A549 (cell line): ENCODE measurements at regions not wholly inside any gene's neighbourhood (a gene's known extent, or its start where the extent isn't known, plus 50 kb on each side); places are given as distances from the start of the nearest gene placed in this dataset.

Source experiments
- ATAC-seq, 2 experiments: fragments of 200-7000 bp in 1 of 2; fragments of >200 bp in 1 of 2; cut with Nextera tagmentation in 1 of 2; cut with Tn5 transposase in 1 of 2; 3 replicates each; pipeline versions ENCODE4 v1.8.0 to v1.9.1; 2018 to 2020; ENCODE audit warnings: mild to moderate bottlenecking in 1 of 2, moderate library complexity in 1 of 2
- CTCF ChIA-PET: fragments of 300-600 bp; sonication (Branson Sonifier 250); formaldehyde crosslinking; extraction: SDS; loops from one replicate; lab custom pipeline; 2021; ENCODE audit warnings: antibody characterized with exemption, inconsistent platforms; lab: Yijun Ruan, JAX
- POLR2A ChIA-PET: fragments of 350-600 bp; formaldehyde crosslinking; extraction: SDS; loops from one replicate; lab custom pipeline; 2021; ENCODE audit warnings: antibody characterized with exemption, inconsistent platforms; lab: Yijun Ruan, JAX
- DNase-seq, 2 experiments: peaks; one replicate each; pipeline versions ENCODE4 v3.0.0 to v3.0.0-alpha.2; 2011 to 2016; ENCODE audit warnings: low read depth in 1 of 2, low spot score in 1 of 2
- FAIRE-seq: peaks from 2 replicates; lab custom pipeline; 2011; peaks lifted over from hg19 to GRCh38; lab: Jason Lieb, UNC
- H3K27ac ChIP-seq, 2 experiments: fragments of >200 bp; sonication (Bioruptor Twin); formaldehyde crosslinking; 3 replicates each; pipeline ENCODE4 v1.5.1; 2016 to 2017
- H3K4me1 ChIP-seq: fragments of >200 bp; sonication (Bioruptor Twin); formaldehyde crosslinking; 3 replicates; pipeline ENCODE4 v1.6.1; 2016
- H3K4me2 ChIP-seq: fragments of >200 bp; sonication (Bioruptor Twin); formaldehyde crosslinking; 3 replicates; pipeline ENCODE4 v1.6.1; 2016
- H3K4me3 ChIP-seq: fragments of >200 bp; sonication (Bioruptor Twin); formaldehyde crosslinking; 3 replicates; pipeline ENCODE4 v1.5.1; 2016
- H3K9me3 ChIP-seq: fragments of >200 bp; sonication (Bioruptor Twin); formaldehyde crosslinking; 3 replicates; pipeline ENCODE4 v1.6.1; 2016
- BCL3 ChIP-seq: fragments of >200 bp; sonication (Bioruptor Twin); formaldehyde crosslinking; IDR thresholded peaks from 3 replicates; pipeline ENCODE4 v1.6.1; 2016
- BHLHE40 ChIP-seq: IDR thresholded peaks from 2 replicates; pipeline ENCODE4 v1.6.1; 2012; ENCODE audit warnings: low read depth, low read length, inconsistent platforms
- CEBPB ChIP-seq, 2 experiments: fragments of >200 bp in 1 of 2; sonication (Bioruptor Twin) in 1 of 2; formaldehyde crosslinking in 1 of 2; IDR thresholded peaks; 2 replicates each; pipeline ENCODE4 v1.6.1; 2012 to 2016
- CHD4 ChIP-seq: fragments of 200-600 bp; sonication (generic); IDR thresholded peaks from 2 replicates; pipeline ENCODE4 v1.6.1; 2016; ENCODE audit warnings: antibody characterized with exemption, mild to moderate bottlenecking, borderline replicate concordance
- EP300 ChIP-seq, 2 experiments: fragments of >200 bp; sonication (Bioruptor Twin); formaldehyde crosslinking; IDR thresholded peaks; 2 replicates in 1 of 2; 3 replicates in 1 of 2; pipeline ENCODE4 v1.6.1; 2016 to 2017
- ESRRA ChIP-seq: fragments of 150-350 bp; IDR thresholded peaks from 2 replicates; pipeline ENCODE4 v1.6.1; 2014; ENCODE audit warnings: mild to moderate bottlenecking, low read length, borderline replicate concordance
- HDAC2 ChIP-seq: fragments of 200-600 bp; sonication (generic); IDR thresholded peaks from 2 replicates; pipeline ENCODE4 v1.6.1; 2016
- HES2 ChIP-seq: fragments of >200 bp; sonication (Bioruptor Twin); formaldehyde crosslinking; IDR thresholded peaks from 2 replicates; pipeline ENCODE4 v1.6.1; 2016
- HOXA7 ChIP-seq: fragments of 250-450 bp; sonication (Bioruptor Pico); IDR thresholded peaks from 2 replicates; pipeline ENCODE4 v1.5.0; 2020; ENCODE audit warnings: mild to moderate bottlenecking, moderate library complexity
- JUN ChIP-seq, 2 experiments: fragments of >200 bp; sonication (Bioruptor Twin); formaldehyde crosslinking; IDR thresholded peaks; 2 replicates in 1 of 2; 3 replicates in 1 of 2; pipeline ENCODE4 v1.6.1; 2016 to 2017
- JUNB ChIP-seq: fragments of >200 bp; sonication (Bioruptor Twin); formaldehyde crosslinking; IDR thresholded peaks from 2 replicates; pipeline ENCODE4 v1.6.1; 2016
- NR3C1 ChIP-seq: fragments of >200 bp; sonication (Bioruptor Twin); formaldehyde crosslinking; IDR thresholded peaks from 3 replicates; pipeline ENCODE4 v1.6.1; 2017
- PBX3 ChIP-seq: IDR thresholded peaks from 2 replicates; pipeline ENCODE4 v1.6.1; 2012
- PHF8 ChIP-seq: fragments of 200-600 bp; sonication (generic); IDR thresholded peaks from 2 replicates; pipeline ENCODE4 v1.6.1; 2016; ENCODE audit warnings: low read depth, mild to moderate bottlenecking, antibody characterized with exemption, moderate library complexity, borderline replicate concordance
- POLR2A ChIP-seq: IDR thresholded peaks from 2 replicates; pipeline ENCODE4 v1.6.1; 2012; ENCODE audit warnings: mild to moderate bottlenecking, low read length
- RAD21 ChIP-seq, 2 experiments: fragments of >200 bp in 1 of 2; sonication (Bioruptor Twin) in 1 of 2; formaldehyde crosslinking in 1 of 2; IDR thresholded peaks in 1 of 2; conservative IDR thresholded peaks in 1 of 2; 2 replicates in 1 of 2; 3 replicates in 1 of 2; pipeline ENCODE4 v1.6.1; 2012 to 2018; ENCODE audit warnings: inconsistent platforms in 1 of 2
- REST ChIP-seq: fragments of 200-600 bp; sonication (generic); IDR thresholded peaks from 2 replicates; pipeline ENCODE4 v1.6.1; 2016; ENCODE audit warnings: antibody characterized with exemption, mild to moderate bottlenecking, moderate library complexity
- RNF2 ChIP-seq: fragments of 200-600 bp; sonication (generic); IDR thresholded peaks from 2 replicates; pipeline ENCODE4 v1.6.1; 2016; ENCODE audit warnings: low read depth, mild to moderate bottlenecking, antibody characterized with exemption, moderate library complexity, borderline replicate concordance
- TFCP2L1 ChIP-seq: fragments of 250-450 bp; sonication (Bioruptor Pico); IDR thresholded peaks from 2 replicates; pipeline ENCODE4 v1.5.0; 2021; ENCODE audit warnings: mild to moderate bottlenecking
- TP53 ChIP-seq: fragments of 250-450 bp; sonication (Bioruptor Pico); IDR thresholded peaks from 2 replicates; pipeline ENCODE4 v1.5.0; 2021; ENCODE audit warnings: mild to moderate bottlenecking, moderate library complexity
- ZFP36 ChIP-seq: fragments of 450-650 bp; IDR thresholded peaks from 2 replicates; pipeline ENCODE4 v1.6.1; 2014; ENCODE audit warnings: borderline replicate concordance; ENCODE audit not compliant: partially characterized antibody
- ZSCAN20 ChIP-seq: fragments of 250-450 bp; sonication (Bioruptor Pico); IDR thresholded peaks from 2 replicates; pipeline ENCODE4 v1.8.0; 2022; ENCODE audit warnings: mild to moderate bottlenecking, moderate library complexity
- WGBS: methylation state at CpG from one replicate; pipeline ENCODE4 v1.1.6; 2017; ENCODE audit errors: missing lambda C conversion rate; 5-methylcytosine and 5-hydroxymethylcytosine counted together
- TF ChIP-seq, protein P1 (sequence below): fragments of 150-350 bp; IDR thresholded peaks from 2 replicates; pipeline ENCODE4 v1.6.1; 2014; ENCODE audit warnings: low read depth, mild to moderate bottlenecking, low read length

- FAIRE-seq (no peak), ATAC-seq (no peak), DNase-seq (no peak)
- ChIA-PET POLR2A (no interaction called here), CTCF (interaction anchor here (1.4 kb wide), 1 partner anchor 172 kb away, joined by 3 read pairs; no protein-coding TSS in a partner anchor)
- no peak overlapping the region for H3K4me3 ChIP-seq
- 46% methylated on average over 11 of the region's 11 CpGs for WGBS
- H3K4me1 ChIP-seq, result no peaks in the 10 kb centered on the region
- no peaks in the 10 kb centered on the region for H3K9me3 ChIP-seq
- TF ChIP-seq EP300 (IDR thresholded peaks at IDR 0.05) (no peak), HDAC2 (no peak), PHF8 (no peak)
- no peak overlapping the region for H3K4me2 ChIP-seq
- no peak overlapping the region for H3K27ac ChIP-seq
Observed at GRCh38 chr7:33789871-33790630, 115.3 kb upstream of the BMPER start.

- FAIRE-seq, result no peak
- no peak for ATAC-seq
- CTCF ChIA-PET, result no interaction called here
Observed at GRCh38 chr7:33790746-33791145, 114.6 kb upstream of the BMPER start.

DNA sequence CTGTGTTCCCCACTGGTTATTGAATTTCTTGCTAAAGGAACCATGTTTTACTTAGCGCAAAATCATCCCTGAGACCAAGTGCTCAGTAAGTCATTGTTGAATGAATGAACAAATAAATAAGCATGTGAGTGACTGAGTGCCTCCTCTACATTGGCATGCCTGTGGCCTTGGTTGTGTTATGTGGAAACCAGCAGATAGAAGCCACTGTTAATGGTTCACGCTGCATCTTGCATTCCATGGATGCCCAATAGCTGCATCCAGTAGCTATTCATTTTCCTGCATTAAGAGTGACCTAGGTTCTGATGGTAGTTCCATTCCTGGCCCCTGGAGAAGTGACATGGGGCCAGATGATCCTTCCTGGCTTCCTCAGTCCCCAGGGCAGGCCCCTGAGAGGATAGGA lies 113.3 kb upstream of the BMPER start:
- TF ChIP-seq POLR2A (no peak), HOXA7 (CRISPR knock-in tag) (no peak), TFCP2L1 (CRISPR knock-in tag) (no peak), RAD21 (conservative IDR thresholded peaks at IDR 0.05 in 1 of 2, IDR thresholded peaks at IDR 0.05 in 1 of 2) (no peak), BCL3 (no peak), ZSCAN20 (no peak), CHD4 (no peak), JUN (IDR thresholded peaks at IDR 0.05) (no peak), ESRRA (no peak), BHLHE40 (no peak), PBX3 (no peak)
- Histone ChIP-seq H3K9me3 (no peaks in the 10 kb centered on the region), H3K4me3 (no peak overlapping the region), H3K27ac (no peak overlapping the region), H3K4me1 (no peaks in the 10 kb centered on the region), H3K4me2 (no peak overlapping the region)
- 69% methylated on average over 2 of the region's 2 CpGs for WGBS
- ATAC-seq (no peak), DNase-seq (no peak), FAIRE-seq (no peak)
- POLR2A ChIA-PET, result no interaction called here
- CTCF ChIA-PET, result no interaction called here

More at GRCh38 chr7:33790746-33791145, 114.6 kb upstream of the BMPER start:
- POLR2A ChIA-PET, result no interaction called here
- WGBS, result 44% methylated on average over 5 of the region's 5 CpGs
- Histone ChIP-seq H3K4me3 (no peak overlapping the region), H3K9me3 (no peaks in the 10 kb centered on the region), H3K4me1 (no peaks in the 10 kb centered on the region), H3K4me2 (no peak overlapping the region), H3K27ac (no peak overlapping the region)
- no peak for TF ChIP-seq HES2
- no peak for TF ChIP-seq JUNB
- TF ChIP-seq, protein P1, sequence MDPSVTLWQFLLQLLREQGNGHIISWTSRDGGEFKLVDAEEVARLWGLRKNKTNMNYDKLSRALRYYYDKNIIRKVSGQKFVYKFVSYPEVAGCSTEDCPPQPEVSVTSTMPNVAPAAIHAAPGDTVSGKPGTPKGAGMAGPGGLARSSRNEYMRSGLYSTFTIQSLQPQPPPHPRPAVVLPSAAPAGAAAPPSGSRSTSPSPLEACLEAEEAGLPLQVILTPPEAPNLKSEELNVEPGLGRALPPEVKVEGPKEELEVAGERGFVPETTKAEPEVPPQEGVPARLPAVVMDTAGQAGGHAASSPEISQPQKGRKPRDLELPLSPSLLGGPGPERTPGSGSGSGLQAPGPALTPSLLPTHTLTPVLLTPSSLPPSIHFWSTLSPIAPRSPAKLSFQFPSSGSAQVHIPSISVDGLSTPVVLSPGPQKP, result no peak
- no peak for TF ChIP-seq ZFP36
- no peak for TF ChIP-seq REST
- TF ChIP-seq RNF2, result no peak
- TF ChIP-seq NR3C1, result no peak
- TF ChIP-seq TP53 (CRISPR knock-in tag), result no peak
- no peak for TF ChIP-seq CEBPB (IDR thresholded peaks at IDR 0.05)
- DNase-seq, result no peak
